Gastrocnemius medialis (tissue), 4 donors: ENCODE measurements at regions not wholly inside any gene's neighbourhood (a gene's known extent, or its start where the extent isn't known, plus 50 kb on each side); places are given as distances from the start of the nearest gene placed in this dataset.

Source experiments
- ATAC-seq, 2 donors: fragments of 150-250 bp; one replicate each; pipeline ENCODE4 v1.9.1; 2016
- DNase-seq, 2 donors: peaks; one replicate each; pipeline ENCODE4 v3.0.0-alpha.2; 2019
- H3K27ac ChIP-seq, 4 donors: fragments of 200-600 bp; sonication (generic); 1 replicate in 1 of 4; 2 replicates in 3 of 4; pipeline ENCODE4 v1.5.1; 2016 to 2018; ENCODE audit warnings: mild to moderate bottlenecking in 2 of 4, moderate library complexity in 1 of 4
- H3K27me3 ChIP-seq, 3 donors: fragments of 200-600 bp; sonication (generic) in 2 of 3; 1 replicate in 1 of 3; 2 replicates in 2 of 3; pipeline versions ENCODE4 v1.5.1 to v1.6.0; 2016 to 2019; ENCODE audit warnings: mild to moderate bottlenecking in 1 of 3, moderate library complexity in 1 of 3
- H3K36me3 ChIP-seq, 2 donors: fragments of 200-600 bp; sonication (generic) in 1 of 2; one replicate each; pipeline ENCODE4 v1.5.1; 2017 to 2018
- H3K4me1 ChIP-seq, 2 donors: fragments of 200-600 bp; sonication (generic) in 1 of 2; one replicate each; pipeline ENCODE4 v1.5.1; 2016 to 2017; ENCODE audit warnings: mild to moderate bottlenecking in 2 of 2
- H3K4me3 ChIP-seq, 4 donors: fragments of 200-600 bp; sonication (generic) in 3 of 4; 1 replicate in 1 of 4; 2 replicates in 3 of 4; pipeline ENCODE4 v1.5.1; 2016 to 2019; ENCODE audit warnings: mild to moderate bottlenecking in 2 of 4
- H3K9me3 ChIP-seq, 3 donors: fragments of 200-600 bp; sonication (generic) in 2 of 3; 1 replicate in 1 of 3; 2 replicates in 2 of 3; pipeline ENCODE4 v1.5.1; 2016 to 2019
- POLR2A ChIP-seq, 2 donors: fragments of 450-650 bp; IDR thresholded peaks; one replicate each; pipeline ENCODE4 v1.6.1; 2017; ENCODE audit warnings: antibody characterized with exemption in 2 of 2, mild to moderate bottlenecking in 2 of 2, moderate library complexity in 2 of 2
- in situ Hi-C, 4 donors: fragments of 200-750 bp; cut with MboI; loops; one replicate each; pipeline versions ENCODE4 v1.15.0 to v1.8.0; 2017; ENCODE audit warnings: low sequenced_read_pairs in 4 of 4
- intact Hi-C: fragments of 100-400 bp; cut with DNase I; formaldehyde crosslinking; loops from one replicate; pipeline ENCODE4 v1.15.1; 2023; ENCODE audit warnings: low total_unique reads
- TF ChIP-seq, protein P1 (sequence below), 5 experiments: fragments of 450-650 bp in 3 of 5; fragments of 200-600 bp in 2 of 5; sonication (generic) in 2 of 5; IDR thresholded peaks in 4 of 5; conservative IDR thresholded peaks in 1 of 5; 1 replicate in 4 of 5; 2 replicates in 1 of 5; pipeline ENCODE4 v1.5.1; 2016 to 2019; ENCODE audit warnings: antibody characterized with exemption in 5 of 5, mild to moderate bottlenecking in 3 of 5, moderate library complexity in 3 of 5

DNA sequence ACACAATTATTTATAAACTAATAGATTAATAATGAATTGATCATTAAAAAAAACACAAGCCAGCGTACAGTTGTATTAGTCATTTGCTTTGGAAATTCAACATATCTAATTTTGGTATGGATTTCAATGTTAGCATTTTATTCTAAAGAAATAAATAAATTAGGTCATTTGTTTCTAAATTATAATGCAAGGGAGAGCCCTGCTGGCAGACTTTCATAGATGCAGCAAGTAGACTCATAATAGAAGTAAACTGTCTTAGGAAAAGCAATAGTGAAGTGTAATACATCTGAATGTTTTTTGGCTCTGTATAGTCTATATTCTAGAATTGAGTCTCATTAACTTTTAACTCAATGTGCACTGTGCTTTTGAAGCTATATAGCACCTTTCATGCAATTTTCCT lies 982.4 kb upstream of the MIR17HG start:
- Histone ChIP-seq H3K36me3 (no peaks in the 10 kb centered on the region), H3K4me3 (no peak overlapping the region), H3K4me1 (no peaks in the 10 kb centered on the region), H3K27ac (no peak overlapping the region), H3K27me3 (no peaks in the 10 kb centered on the region), H3K9me3 (no peaks in the 10 kb centered on the region)
- DNase-seq: no peak
- intact Hi-C loops: no loop called here
- ATAC-seq: no peak
- in situ Hi-C loops: loop anchor here in 1 of 4 donors (10.0 kb wide), 1 partner anchor 60 kb away; no protein-coding TSS in a partner anchor
- no peak for TF ChIP-seq POLR2A (IDR thresholded peaks at IDR 0.05)
- TF ChIP-seq, protein P1, sequence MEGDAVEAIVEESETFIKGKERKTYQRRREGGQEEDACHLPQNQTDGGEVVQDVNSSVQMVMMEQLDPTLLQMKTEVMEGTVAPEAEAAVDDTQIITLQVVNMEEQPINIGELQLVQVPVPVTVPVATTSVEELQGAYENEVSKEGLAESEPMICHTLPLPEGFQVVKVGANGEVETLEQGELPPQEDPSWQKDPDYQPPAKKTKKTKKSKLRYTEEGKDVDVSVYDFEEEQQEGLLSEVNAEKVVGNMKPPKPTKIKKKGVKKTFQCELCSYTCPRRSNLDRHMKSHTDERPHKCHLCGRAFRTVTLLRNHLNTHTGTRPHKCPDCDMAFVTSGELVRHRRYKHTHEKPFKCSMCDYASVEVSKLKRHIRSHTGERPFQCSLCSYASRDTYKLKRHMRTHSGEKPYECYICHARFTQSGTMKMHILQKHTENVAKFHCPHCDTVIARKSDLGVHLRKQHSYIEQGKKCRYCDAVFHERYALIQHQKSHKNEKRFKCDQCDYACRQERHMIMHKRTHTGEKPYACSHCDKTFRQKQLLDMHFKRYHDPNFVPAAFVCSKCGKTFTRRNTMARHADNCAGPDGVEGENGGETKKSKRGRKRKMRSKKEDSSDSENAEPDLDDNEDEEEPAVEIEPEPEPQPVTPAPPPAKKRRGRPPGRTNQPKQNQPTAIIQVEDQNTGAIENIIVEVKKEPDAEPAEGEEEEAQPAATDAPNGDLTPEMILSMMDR (IDR thresholded peaks at IDR 0.05 in 4 of 5, conservative IDR thresholded peaks at IDR 0.05 in 1 of 5): no peak

DNA sequence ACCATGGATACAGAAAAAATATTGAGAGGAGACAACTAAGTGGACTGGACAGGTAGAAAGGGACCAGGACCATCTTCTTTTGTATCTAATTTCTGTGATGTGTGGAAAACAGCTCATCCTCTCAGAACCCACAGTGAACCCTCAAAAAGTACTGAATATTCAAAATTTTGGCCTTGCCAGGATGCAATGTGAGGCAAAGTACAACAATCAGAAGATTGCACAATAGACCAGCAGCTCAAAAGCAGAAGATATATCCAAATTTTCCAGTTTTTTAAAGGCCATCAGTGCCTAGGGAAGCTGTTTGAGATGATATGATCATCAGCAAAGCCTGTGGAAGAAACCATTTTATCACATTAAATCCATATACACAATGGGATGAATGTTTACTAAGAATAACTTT lies 973.3 kb upstream of the MIR17HG start:
- H3K27ac ChIP-seq: no peak overlapping the region
- TF ChIP-seq, protein P1 (IDR thresholded peaks at IDR 0.05 in 4 of 5, conservative IDR thresholded peaks at IDR 0.05 in 1 of 5): no peak
- TF ChIP-seq POLR2A (IDR thresholded peaks at IDR 0.05): no peak
- no peak for DNase-seq
- H3K27me3 ChIP-seq: no peaks in the 10 kb centered on the region
- H3K9me3 ChIP-seq: no peaks in the 10 kb centered on the region
- intact Hi-C loops: no loop called here
- no peak for ATAC-seq
- no peaks in the 10 kb centered on the region for H3K36me3 ChIP-seq
- no peak overlapping the region for H3K4me3 ChIP-seq
- in situ Hi-C loops: no loop called here
- H3K4me1 ChIP-seq: no peaks in the 10 kb centered on the region

DNA sequence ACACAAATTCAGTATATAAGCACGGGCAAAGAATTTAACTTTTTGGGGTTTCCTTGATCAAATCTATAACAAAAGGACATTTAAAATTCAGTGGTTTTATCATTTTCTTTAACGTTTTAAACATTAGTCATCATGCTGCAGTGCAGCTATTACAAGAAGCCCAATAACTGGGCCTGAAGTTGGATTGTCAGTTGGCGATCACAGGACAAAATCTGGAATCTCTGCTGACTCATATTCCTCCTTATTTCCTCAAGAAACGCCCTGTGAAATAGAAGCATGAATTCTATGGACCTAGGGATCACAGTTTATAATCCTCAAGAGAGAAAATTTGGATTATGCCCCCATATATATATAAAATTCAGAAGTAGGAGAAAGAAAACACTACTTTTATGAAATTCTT lies 971.6 kb upstream of the MIR17HG start:
- intact Hi-C loops: no loop called here
- in situ Hi-C loops: no loop called here
- H3K27me3 ChIP-seq: no peaks in the 10 kb centered on the region
- no peaks in the 10 kb centered on the region for H3K4me1 ChIP-seq
- DNase-seq (no peak), ATAC-seq (no peak)
- H3K27ac ChIP-seq: no peak overlapping the region
- no peaks in the 10 kb centered on the region for H3K36me3 ChIP-seq
- no peaks in the 10 kb centered on the region for H3K9me3 ChIP-seq
- TF ChIP-seq, protein P1 (IDR thresholded peaks at IDR 0.05 in 4 of 5, conservative IDR thresholded peaks at IDR 0.05 in 1 of 5): no peak
- no peak for TF ChIP-seq POLR2A (IDR thresholded peaks at IDR 0.05)
- H3K4me3 ChIP-seq: no peak overlapping the region

DNA sequence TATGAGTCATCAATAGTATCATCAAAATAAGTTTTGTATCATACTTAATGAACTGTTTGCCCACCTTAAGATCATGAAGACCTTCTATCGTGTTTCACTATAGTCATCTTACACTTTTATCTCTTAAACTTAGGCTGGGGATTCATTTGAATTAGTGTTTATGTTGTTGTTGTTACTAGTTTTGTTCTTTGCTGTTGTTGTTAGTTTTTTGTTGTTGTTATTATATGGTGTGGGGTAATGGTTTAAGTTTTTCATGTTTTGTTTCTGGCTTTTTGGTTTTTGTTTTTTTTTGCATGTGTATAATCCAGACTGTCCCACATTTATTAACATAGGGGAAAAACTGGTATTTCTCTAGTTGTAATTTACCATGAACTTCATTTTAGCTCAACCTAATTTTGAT lies 965.1 kb upstream of the MIR17HG start:
- TF ChIP-seq, protein P1 (IDR thresholded peaks at IDR 0.05 in 4 of 5, conservative IDR thresholded peaks at IDR 0.05 in 1 of 5): no peak
- TF ChIP-seq POLR2A (IDR thresholded peaks at IDR 0.05): no peak
- Histone ChIP-seq H3K9me3 (no peaks in the 10 kb centered on the region), H3K4me1 (no peaks in the 10 kb centered on the region), H3K27ac (no peak overlapping the region), H3K27me3 (no peaks in the 10 kb centered on the region), H3K4me3 (no peak overlapping the region), H3K36me3 (no peaks in the 10 kb centered on the region)
- no peak for DNase-seq
- intact Hi-C loops: no loop called here
- ATAC-seq: no peak
- in situ Hi-C loops: no loop called here

DNA sequence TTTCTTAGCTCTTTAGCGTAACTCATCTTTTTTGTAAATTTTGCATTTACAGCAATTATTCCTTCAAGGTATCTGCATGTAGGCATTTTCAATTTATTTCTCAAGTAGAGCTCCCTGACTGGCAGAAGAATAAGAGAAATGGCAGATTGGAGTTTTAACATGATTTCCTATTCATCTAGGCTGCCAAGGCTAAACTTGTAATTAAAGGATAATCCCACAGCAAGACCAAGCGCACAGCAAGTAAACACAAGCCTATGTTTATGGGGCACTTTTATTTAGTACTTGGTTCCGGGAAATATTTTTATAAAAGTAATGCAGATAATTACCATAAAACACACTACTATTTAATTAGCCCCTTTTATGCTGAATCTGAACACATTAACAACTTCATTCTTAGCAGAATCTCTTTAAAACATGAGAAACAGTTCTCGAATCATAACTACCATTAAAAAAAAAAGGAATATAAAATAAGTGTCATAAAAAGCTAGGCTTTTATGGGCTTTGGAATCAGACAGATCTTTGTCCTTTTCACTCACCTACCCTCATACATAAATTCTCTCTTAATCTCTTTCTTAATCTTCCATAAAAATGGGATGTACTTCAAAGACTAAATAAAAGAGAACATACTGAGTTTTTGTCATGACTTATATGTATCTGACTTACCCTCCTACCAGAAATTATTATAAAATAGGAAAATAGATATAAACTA lies 961.6 kb upstream of the MIR17HG start:
- in situ Hi-C loops: no loop called here
- TF ChIP-seq POLR2A (IDR thresholded peaks at IDR 0.05): no peak
- TF ChIP-seq, protein P1 (IDR thresholded peaks at IDR 0.05 in 4 of 5, conservative IDR thresholded peaks at IDR 0.05 in 1 of 5): no peak

More for the DNA sequence above, 961.6 kb upstream of the MIR17HG start:
- DNase-seq (no peak), ATAC-seq (no peak)
- H3K27ac ChIP-seq: no peak overlapping the region
- intact Hi-C loops: no loop called here
- H3K36me3 ChIP-seq: no peaks in the 10 kb centered on the region
- no peaks in the 10 kb centered on the region for H3K27me3 ChIP-seq
- no peak overlapping the region for H3K4me3 ChIP-seq
- no peaks in the 10 kb centered on the region for H3K9me3 ChIP-seq
- H3K4me1 ChIP-seq: no peaks in the 10 kb centered on the region
